ENCODE measurements at regions not wholly inside any gene's neighbourhood (a gene's known extent, or its start where the extent isn't known, plus 50 kb on each side); places are given as distances from the start of the nearest gene placed in this dataset.
A peak's percentile ranks its signal among the peaks of the same experiment; 100 is the strongest.

- DNase-seq (ENCODE audit: low read depth in 2 of 2) = no peak
These were observed 83.0 kb downstream of the CXCL12 start for GRCh38 chr10:44301781-44302355.

DNA sequence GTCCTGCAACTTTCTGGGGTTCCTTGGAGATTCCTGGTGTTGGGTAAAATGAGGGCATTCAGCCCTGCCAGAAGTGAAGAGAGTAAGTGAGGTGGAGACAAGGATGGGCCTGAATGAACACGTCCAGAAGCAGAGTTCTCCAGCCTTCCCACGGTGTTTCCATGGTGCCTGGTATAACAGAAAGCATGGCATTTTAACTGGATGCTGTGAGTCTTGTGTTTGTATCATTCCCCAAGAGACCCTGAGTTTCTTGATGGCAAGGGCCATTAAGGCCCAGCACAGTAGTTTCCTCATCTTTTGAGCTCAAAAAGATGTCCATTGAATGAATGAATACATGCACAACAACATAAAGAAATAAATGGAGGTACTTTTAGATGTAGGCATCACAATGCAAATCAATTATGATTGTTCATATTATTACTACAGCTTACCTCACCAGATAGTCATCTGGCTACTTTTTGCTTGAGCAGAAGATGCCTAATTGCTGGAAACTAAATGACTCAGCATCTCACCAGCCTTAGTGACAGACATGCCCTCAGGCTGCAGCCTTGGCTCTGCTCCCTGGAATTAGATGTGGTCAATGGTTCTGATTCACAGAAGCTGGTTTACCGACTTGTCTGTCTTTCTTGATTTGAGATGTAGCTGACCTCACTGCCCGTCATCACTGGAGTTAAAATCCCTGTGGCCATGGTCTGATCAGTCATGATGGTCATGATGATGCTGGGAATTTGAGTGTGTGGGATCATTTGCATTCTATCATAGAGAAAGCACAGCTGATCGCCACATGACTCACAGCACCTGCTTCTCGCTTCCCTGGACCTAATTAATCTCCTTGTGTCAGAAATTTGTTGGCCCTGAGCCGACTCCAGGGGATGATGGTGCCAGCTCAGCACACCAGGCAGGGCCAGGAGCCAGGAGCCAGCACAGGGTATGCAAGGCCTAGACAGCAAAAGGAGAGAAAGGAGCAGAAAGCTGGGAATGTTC lies 83.9 kb downstream of the CXCL12 start:
- peak in 1 of 2 donors; percentile 21 for DNase-seq (ENCODE audit: low read depth in 2 of 2)

DNA sequence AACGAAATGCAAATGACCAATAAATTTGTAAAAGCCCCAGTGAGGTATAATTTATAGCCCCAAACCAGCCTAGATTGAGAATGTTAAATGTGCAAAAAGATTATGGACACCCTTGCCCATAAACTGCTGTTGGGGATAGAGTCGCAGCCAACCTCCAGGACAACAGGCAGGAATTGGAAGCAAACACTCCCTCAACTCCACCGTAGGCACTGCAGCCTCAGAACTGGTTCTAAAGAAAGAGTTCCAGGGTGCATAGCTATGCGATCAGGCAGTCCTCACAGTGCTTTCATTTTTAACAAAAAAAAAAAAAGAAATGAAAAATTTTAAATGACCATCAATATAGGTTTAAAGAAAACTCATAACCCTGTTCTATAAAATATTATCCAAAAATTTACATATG lies 86.2 kb downstream of the CXCL12 start:
- no peak for DNase-seq (ENCODE audit: low read depth in 2 of 2)

DNA sequence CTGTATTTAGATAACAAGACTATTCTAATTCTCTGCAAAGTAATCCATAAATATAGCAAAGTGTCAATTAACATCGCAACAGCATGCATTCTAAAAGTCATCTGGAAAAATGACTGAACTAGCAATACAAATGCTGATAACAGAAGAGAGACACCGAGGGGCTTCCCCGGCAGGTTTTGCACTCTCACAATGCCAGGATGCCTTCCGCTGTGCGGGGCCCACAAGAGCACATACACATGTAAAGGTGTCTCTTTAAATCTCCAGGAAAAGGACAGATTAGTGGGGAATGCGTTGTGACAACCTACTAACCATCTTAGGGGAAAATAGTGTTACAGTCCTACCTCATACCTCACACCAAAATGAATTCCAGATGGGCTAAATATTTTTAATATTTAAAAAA lies 86.9 kb downstream of the CXCL12 start:
- no peak for DNase-seq (ENCODE audit: low read depth in 2 of 2)

GRCh38 chr10:44295644-44296241 lies 89.2 kb downstream of the CXCL12 start:
- DNase-seq (ENCODE audit: low read depth in 2 of 2) = no peak

DNA sequence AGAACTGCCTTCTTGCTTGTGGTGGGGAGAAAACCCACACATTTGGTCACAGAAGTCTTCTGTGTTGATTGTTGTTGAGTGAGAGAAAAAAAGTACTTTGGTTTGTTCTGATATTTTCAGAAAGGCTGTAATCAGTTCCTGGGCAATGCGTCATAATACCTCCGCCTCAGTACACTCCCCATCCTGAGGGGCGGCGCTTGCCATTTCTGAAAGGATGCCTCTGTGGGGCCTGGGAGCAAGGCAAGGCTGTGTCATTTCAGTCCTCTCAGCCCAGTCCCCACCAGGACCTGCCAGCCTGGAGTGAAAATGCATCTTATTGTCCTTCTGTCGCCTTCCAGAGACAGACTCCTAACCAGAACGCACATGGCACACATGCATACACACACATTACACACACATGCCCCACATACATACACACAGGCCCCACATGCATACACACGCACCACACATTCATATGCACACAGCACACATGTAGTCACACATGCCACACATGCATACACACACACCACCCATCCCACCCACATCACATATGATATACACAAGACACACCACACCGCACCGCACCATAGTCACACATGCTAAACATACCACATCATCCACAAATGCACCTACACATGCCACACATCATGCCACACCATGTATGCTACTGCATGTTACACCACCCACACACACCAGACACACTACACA lies 90.0 kb downstream of the CXCL12 start:
- DNase-seq (ENCODE audit: low read depth in 2 of 2) = no peak

GRCh38 chr10:44293842-44294241 lies 91.1 kb downstream of the CXCL12 start:
- DNase-seq (ENCODE audit: low read depth in 2 of 2) = no peak

GRCh38 chr10:44293306-44293778 lies 91.6 kb downstream of the CXCL12 start:
- DNase-seq (ENCODE audit: low read depth in 2 of 2) = no peak

DNA sequence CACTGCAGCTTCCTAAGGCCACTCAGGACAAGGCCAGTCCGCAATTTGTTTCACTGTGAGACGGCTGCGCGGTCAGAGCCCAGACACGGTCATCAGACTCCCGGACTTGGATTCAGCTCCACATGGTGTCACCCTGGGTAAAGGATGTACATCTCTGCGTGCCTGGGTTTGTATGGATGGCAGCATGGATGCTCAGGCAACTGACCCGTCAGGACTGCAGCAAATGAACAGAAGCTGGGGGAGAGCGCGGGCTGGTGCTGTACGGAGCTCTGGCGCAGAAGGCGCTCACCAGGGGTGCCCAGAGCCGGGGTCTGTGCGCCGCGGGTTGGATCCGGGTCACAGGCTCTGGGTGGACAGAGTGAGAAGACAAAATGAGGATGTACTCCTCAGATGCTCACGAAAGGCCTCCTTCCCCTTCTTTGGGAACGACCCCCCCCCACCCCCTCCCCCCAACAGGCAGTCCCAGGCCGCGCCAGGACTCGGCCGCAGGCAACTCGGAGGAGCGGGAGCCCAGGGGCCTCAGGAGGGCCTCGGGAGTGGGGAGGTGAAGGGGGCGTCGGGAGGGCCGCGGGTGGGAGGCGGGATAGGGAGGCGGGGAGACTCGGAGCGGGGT lies 92.4 kb downstream of the CXCL12 start:
- no peak for DNase-seq (ENCODE audit: low read depth in 2 of 2)

GRCh38 chr10:44291091-44291490 lies 93.8 kb downstream of the CXCL12 start:
- DNase-seq (ENCODE audit: low read depth in 2 of 2) = no peak

DNA sequence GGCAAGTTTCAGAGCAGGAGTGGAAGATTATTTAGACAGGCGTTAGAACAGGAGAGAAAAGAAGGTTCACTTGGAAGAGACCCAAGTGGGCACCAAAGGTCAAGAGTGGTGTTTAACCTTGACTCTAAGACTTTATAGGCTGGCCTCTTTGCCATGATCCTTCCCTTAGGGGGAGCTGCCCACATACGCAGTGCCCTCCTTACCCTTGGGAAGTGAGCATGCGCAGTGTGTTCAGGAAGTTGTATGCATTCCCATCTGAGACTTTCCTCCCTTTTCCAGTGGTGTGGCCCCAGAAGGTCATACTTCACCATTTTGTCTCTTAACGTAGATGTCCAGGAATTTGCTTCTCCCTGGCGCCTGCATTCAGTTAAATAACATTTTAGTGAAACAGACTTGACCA lies 95.8 kb downstream of the CXCL12 start:
- no peak for DNase-seq (ENCODE audit: low read depth in 2 of 2)

- DNase-seq (ENCODE audit: low read depth in 2 of 2) = no peak
These were observed 97.5 kb downstream of the CXCL12 start for GRCh38 chr10:44287408-44287807.

- no peak for DNase-seq (ENCODE audit: low read depth in 2 of 2)
These were observed 100.5 kb downstream of the CXCL12 start for GRCh38 chr10:44284198-44285084.

GRCh38 chr10:44282626-44283300 lies 102.1 kb downstream of the CXCL12 start:
- no peak for DNase-seq (ENCODE audit: low read depth in 2 of 2)

DNA sequence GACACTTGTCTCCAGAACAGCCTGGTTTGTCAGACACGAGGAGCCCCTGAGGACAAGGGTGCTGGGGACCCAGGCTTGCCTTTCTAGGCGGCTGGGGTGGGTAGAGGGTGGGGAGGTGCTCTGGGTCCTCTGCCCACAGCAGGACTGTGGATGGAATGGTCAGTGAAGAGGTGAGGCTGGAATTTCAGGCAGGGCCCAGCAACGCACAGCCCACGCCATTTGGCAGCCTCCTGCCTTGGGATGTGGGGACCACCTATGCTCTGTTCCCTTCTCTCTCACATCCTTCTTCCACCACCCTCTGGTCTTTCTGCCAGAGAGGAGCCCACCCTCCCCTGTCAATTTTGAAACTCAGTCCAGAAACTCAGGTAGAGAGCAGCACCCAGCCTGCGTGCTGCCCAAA lies 103.2 kb downstream of the CXCL12 start:
- no peak for DNase-seq (ENCODE audit: low read depth in 2 of 2)

GRCh38 chr10:44281089-44281613 lies 103.7 kb downstream of the CXCL12 start:
- no peak for DNase-seq (ENCODE audit: low read depth in 2 of 2)

GRCh38 chr10:44280226-44281014 lies 104.5 kb downstream of the CXCL12 start:
- no peak for DNase-seq (ENCODE audit: low read depth in 2 of 2)

GRCh38 chr10:44279426-44280126 lies 105.3 kb downstream of the CXCL12 start:
- no peak for DNase-seq (ENCODE audit: low read depth in 2 of 2)
